ENCODE measurements at regions not wholly inside any gene's neighbourhood (a gene's known extent, or its start where the extent isn't known, plus 50 kb on each side); places are given as distances from the start of the nearest gene placed in this dataset.

DNA sequence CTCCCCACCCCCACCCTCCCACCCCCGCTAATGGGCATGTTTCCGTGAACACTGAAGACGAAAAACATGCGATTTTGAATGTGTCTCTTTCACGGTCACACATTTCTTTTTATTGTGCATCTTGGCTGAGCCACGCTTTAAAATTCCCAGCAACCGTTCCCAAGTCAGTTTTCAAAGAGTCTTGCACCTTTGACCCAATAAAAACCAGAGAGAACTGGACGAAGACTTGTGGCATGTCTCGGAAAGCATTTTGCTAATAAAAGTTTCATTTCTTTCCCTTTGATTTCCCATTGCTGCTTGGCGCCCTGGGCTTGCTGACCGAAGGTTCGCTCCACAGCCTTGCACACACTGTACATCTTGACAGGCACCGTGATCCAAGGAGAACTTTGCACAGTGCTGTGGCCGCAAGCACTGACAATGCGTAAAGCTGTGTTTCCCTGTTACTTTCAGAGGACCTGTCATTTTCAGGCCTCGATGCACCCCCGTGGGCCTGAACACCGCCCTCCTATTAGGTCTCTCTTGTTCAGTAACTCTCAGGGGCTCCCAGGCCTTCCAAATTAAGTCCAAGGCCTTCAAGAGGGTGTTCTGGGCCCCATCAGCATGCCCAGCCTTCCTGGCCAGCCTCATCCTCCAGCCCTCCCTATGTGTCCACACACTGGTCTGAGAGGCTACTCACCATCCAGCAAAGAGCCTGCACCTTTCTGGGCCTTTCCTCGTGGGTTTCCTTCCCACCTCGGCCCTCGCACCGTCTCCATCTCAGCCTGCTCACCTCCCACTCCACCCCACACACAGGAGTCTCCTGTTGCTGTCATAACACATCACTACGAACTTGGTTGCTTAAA lies 63.4 kb upstream of the DIO3 start:
- Histone ChIP-seq H3K9me3 (no peaks in the 10 kb centered on the region), H3K36me3 (no peaks in the 10 kb centered on the region), H3K27me3 (no peaks in the 10 kb centered on the region), H3K4me1 (no peaks in the 10 kb centered on the region), H3K4me3 (ENCODE audit: low read depth, low read length) (no peak overlapping the region)
- no peak for DNase-seq
- TF ChIP-seq, protein P1, sequence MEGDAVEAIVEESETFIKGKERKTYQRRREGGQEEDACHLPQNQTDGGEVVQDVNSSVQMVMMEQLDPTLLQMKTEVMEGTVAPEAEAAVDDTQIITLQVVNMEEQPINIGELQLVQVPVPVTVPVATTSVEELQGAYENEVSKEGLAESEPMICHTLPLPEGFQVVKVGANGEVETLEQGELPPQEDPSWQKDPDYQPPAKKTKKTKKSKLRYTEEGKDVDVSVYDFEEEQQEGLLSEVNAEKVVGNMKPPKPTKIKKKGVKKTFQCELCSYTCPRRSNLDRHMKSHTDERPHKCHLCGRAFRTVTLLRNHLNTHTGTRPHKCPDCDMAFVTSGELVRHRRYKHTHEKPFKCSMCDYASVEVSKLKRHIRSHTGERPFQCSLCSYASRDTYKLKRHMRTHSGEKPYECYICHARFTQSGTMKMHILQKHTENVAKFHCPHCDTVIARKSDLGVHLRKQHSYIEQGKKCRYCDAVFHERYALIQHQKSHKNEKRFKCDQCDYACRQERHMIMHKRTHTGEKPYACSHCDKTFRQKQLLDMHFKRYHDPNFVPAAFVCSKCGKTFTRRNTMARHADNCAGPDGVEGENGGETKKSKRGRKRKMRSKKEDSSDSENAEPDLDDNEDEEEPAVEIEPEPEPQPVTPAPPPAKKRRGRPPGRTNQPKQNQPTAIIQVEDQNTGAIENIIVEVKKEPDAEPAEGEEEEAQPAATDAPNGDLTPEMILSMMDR (IDR thresholded peaks at IDR 0.05; ENCODE audit: low read depth, low read length): no peak

DNA sequence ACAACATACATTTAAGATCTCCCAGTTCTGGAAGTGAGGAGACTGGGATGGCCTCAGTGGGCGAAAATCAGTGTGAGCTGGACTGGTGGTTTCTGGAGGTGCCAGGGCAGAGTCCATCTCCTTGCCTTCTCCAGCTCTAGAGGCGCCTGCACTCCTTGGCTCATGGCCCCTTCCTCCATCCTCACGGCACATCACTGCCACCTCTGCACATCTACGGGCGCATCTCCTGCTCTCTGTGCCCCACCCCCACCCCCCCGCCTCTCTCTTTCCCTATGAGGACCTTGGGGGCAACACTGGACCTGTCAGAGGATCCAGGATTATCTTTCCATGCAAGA lies 62.8 kb upstream of the DIO3 start:
- no peaks in the 10 kb centered on the region for H3K9me3 ChIP-seq
- no peak for DNase-seq
- H3K27me3 ChIP-seq: no peaks in the 10 kb centered on the region
- H3K36me3 ChIP-seq: no peaks in the 10 kb centered on the region
- no peak overlapping the region for H3K4me3 ChIP-seq (ENCODE audit: low read depth, low read length)
- TF ChIP-seq, protein P1 (IDR thresholded peaks at IDR 0.05; ENCODE audit: low read depth, low read length): no peak
- H3K4me1 ChIP-seq: no peaks in the 10 kb centered on the region

DNA sequence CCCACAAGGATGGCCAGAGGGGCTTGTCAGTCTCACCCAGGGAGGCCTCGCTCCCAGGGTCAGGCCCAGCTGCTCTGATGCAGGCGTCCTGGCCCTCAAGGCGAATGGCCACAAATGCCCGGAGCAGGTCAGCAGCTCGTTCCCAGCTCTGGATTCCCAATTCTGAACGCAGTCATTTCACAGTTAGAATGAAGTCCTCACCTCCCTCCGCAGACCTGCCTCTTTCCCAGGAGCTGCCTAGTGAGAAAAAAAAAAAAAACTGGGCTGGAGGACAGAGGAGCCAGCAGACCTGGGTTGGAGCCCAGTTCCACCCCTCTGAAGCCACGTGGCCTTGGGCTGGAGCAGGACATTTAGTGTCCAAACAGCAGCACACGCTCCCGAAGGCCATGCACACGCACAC lies 62.2 kb upstream of the DIO3 start:
- H3K36me3 ChIP-seq: no peaks in the 10 kb centered on the region
- no peaks in the 10 kb centered on the region for H3K9me3 ChIP-seq
- DNase-seq: no peak
- TF ChIP-seq, protein P1 (IDR thresholded peaks at IDR 0.05; ENCODE audit: low read depth, low read length): no peak
- no peak overlapping the region for H3K4me3 ChIP-seq (ENCODE audit: low read depth, low read length)
- H3K4me1 ChIP-seq: no peaks in the 10 kb centered on the region
- no peaks in the 10 kb centered on the region for H3K27me3 ChIP-seq

DNA sequence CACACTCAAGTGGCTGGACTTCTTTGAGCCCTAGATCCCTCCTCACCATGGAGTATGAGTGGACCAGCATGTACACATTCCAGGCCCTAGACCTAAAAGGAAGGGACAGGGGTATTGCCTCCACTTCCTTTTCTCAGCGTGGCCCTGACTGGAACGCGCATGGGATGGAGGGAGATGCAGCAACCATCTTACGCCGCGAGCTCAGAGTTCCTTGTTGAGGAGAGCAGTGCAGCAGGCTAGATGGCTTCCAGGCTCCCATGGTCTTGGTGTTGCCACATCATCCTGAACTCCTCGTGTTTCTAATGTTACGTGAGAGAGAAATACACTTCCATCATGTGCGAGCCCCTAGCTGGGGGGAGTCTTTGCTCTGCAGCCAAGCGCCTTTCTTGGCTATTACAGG lies 61.8 kb upstream of the DIO3 start:
- TF ChIP-seq, protein P1 (IDR thresholded peaks at IDR 0.05; ENCODE audit: low read depth, low read length): no peak
- Histone ChIP-seq H3K27me3 (no peaks in the 10 kb centered on the region), H3K9me3 (no peaks in the 10 kb centered on the region), H3K4me1 (no peaks in the 10 kb centered on the region), H3K36me3 (no peaks in the 10 kb centered on the region), H3K4me3 (ENCODE audit: low read depth, low read length) (no peak overlapping the region)
- DNase-seq: no peak

DNA sequence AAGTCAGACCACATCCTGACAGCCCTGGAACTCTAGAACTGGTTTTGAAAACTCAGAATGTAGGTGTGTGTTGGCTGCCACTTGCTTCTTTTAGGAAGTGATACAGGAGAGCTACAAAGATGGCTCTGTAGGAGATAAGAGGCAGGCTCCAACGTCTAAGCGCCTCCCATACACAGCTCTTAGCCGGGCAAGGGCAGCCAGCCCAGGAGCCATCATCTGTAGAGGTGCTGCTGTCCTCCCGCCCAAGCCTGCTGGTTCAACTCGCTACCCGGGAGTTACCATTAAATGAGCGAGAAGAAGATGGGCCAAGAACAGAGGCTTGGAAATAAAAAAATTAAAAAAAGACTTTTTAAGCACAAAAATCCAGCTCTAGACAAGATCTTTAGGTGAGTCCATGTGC lies 61.2 kb upstream of the DIO3 start:
- Histone ChIP-seq H3K4me3 (ENCODE audit: low read depth, low read length) (no peak overlapping the region), H3K9me3 (no peaks in the 10 kb centered on the region), H3K36me3 (no peaks in the 10 kb centered on the region), H3K27me3 (no peaks in the 10 kb centered on the region), H3K4me1 (no peaks in the 10 kb centered on the region)
- DNase-seq: no peak
- TF ChIP-seq, protein P1 (IDR thresholded peaks at IDR 0.05; ENCODE audit: low read depth, low read length): no peak

DNA sequence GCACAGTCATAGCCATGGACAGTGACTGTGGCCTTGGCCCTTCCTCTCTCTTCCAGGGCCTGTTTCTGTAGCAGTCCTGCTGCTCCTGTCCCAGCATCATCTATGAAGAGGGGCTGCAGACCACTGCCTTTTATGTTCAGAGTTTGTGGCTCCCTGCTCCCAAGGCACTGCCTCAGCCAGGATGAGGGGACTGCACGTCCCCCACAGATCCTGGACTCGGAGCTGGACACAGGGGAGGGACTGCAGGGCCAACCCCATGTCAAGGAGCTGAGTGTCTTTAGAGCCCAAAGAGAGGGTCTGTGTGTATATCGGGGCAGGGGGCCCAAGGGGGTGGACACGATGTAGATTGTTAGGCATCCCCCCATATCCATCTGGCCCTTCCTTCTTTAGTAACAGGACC lies 60.6 kb upstream of the DIO3 start:
- H3K4me3 ChIP-seq (ENCODE audit: low read depth, low read length): no peak overlapping the region
- no peaks in the 10 kb centered on the region for H3K27me3 ChIP-seq
- no peaks in the 10 kb centered on the region for H3K9me3 ChIP-seq
- H3K4me1 ChIP-seq: no peaks in the 10 kb centered on the region
- TF ChIP-seq, protein P1 (IDR thresholded peaks at IDR 0.05; ENCODE audit: low read depth, low read length): no peak
- no peak for DNase-seq
- H3K36me3 ChIP-seq: no peaks in the 10 kb centered on the region

All from BE2C (cell line).